ENCODE measurements at regions not wholly inside any gene's neighbourhood (a gene's known extent, or its start where the extent isn't known, plus 50 kb on each side); places are given as distances from the start of the nearest gene placed in this dataset.

- no peak overlapping the region; the same call in 1 of the 2 replicates for H3K18ac ChIP-seq (ENCODE audit: low read depth, low read length)
Measured at GRCh38 chr13:84400706-84401105, 518.4 kb upstream of the SLITRK1 start.

More at GRCh38 chr13:84400706-84401105, 518.4 kb upstream of the SLITRK1 start:
- Histone ChIP-seq H3K79me1 (ENCODE audit: low read depth in 1 of 2, low read length in 2 of 2) (no peaks in the 10 kb centered on the region), H4K5ac (ENCODE audit: low read depth, low read length) (no peak overlapping the region), H4K20me1 (ENCODE audit: insufficient read depth, low read length) (no peaks in the 10 kb centered on the region), H4K91ac (ENCODE audit: insufficient read depth, low read depth, low read length) (0 out of 2 replicates have a peak overlapping the region, but pooled peaks have one; percentile 1), H3K36me3 (ENCODE audit: control insufficient read depth, insufficient read depth, low read length) (no peaks in the 10 kb centered on the region), H3K4ac (ENCODE audit: low read depth, low read length) (peak overlapping the region; percentile 58; the same call in 1 of the 2 replicates), H3K9me1 (ENCODE audit: insufficient read depth, low read length) (peaks cover 4% of the 10 kb centered on the region; the same call in 1 of the 2 replicates), H3K4me2 (ENCODE audit: low read depth, low read length) (no peak overlapping the region), H2BK15ac (ENCODE audit: low read depth, low read length) (peak overlapping the region; percentile 70; the same call in 2 of the 3 replicates), H2AK9ac (replicated peaks; ENCODE audit: low read depth, low read length, poor library complexity) (no peak overlapping the region), H4K8ac (ENCODE audit: low read depth in 2 of 2, low read length in 2 of 2) (peak overlapping the region in 1 of 2 experiments; percentile 71; a peak in 1 of 4 replicates), H3K23ac (ENCODE audit: low read depth, low read length) (no peak overlapping the region), H2BK20ac (ENCODE audit: low read depth, low read length) (peak overlapping the region; percentile 54; the same call in 1 of the 2 replicates), H2AFZ (replicated peaks; ENCODE audit: low read length, poor library complexity) (no peak overlapping the region), H3K4me1 (ENCODE audit: control insufficient read depth, insufficient read depth, low read length) (peaks cover 4% of the 10 kb centered on the region), H2AK5ac (ENCODE audit: low read depth, low read length) (0 out of 2 replicates have a peak overlapping the region, but pooled peaks have one; percentile 7), H2BK120ac (ENCODE audit: low read depth, low read length) (peak overlapping the region; percentile 20; the same call in 1 of the 2 replicates), H3K56ac (ENCODE audit: extremely low read depth, insufficient read depth, low read length) (no peak overlapping the region), H3K4me3 (ENCODE audit: insufficient read depth, low read depth, low read length) (no peak overlapping the region), H2BK5ac (ENCODE audit: low read depth, low read length, poor library complexity, severe bottlenecking) (peak overlapping the region; percentile 69), H3K9ac (ENCODE audit: low read depth, low read length) (no peak overlapping the region), H3K27ac (ENCODE audit: insufficient read depth, low read length) (no peak overlapping the region), H3K9me3 (ENCODE audit: control insufficient read depth, insufficient read depth, low read length) (no peaks in the 10 kb centered on the region; the same call in 1 of the 2 replicates), H3K14ac (replicated peaks; ENCODE audit: low read depth, low read length) (0 out of 2 replicates have a peak overlapping the region, but pooled peaks have one; percentile 10), H3K27me3 (ENCODE audit: control insufficient read depth, insufficient read depth, low read length) (no peaks in the 10 kb centered on the region)
- TF ChIP-seq CHD1 (IDR thresholded peaks at IDR 0.05; ENCODE audit: low read depth, low read length) (no peak), CEBPB (IDR thresholded peaks at IDR 0.05; ENCODE audit: low read depth, low read length) (peak; percentile 20; the same call in 1 of the 2 replicates)
- ChIA-PET CTCF (no interaction called here), POLR2A (ENCODE audit: unreplicated experiment) (no interaction called here)
- in situ Hi-C loops (cut with MboI; ENCODE audit: low sequenced_read_pairs), result no loop called here
- dilution Hi-C loops (cut with HindIII; ENCODE audit: low sequenced_read_pairs, unreplicated experiment), result no loop called here
- no TSS peak for BruUV-seq (replicated peaks)
- DNase-seq (peak; percentile 82), ATAC-seq (ENCODE audit: low read depth) (peak; percentile 48)
- WGBS, 2 experiments (ENCODE audit: extremely low coverage in 2 of 2, insufficient read length in 1 of 2), result no CpG with 5 or more reads among the region's 2 CpGs
- intact Hi-C loops (cut with micrococcal nuclease), result no loop called here

Data from IMR-90 (cell line).